GM18502 (cell line): ENCODE measurements at regions not wholly inside any gene's neighbourhood (a gene's known extent, or its start where the extent isn't known, plus 50 kb on each side); places are given as distances from the start of the nearest gene placed in this dataset.
"Not testable (repeated sequence)": the region's sequence is repeated elsewhere in the genome, so short reads cannot be mapped to it uniquely, and the experiment has no call there.

Experiments
- ATAC-seq: cut with Tn5 transposase; IDR thresholded peaks from one replicate; pipeline ENCODE4 v1.9.1; 2021; ENCODE audit warnings: mild to moderate bottlenecking; ENCODE audit not compliant: unreplicated experiment, poor library complexity

- ATAC-seq: no peak
Measured at GRCh38 chrX:150099316-150099715, 161.0 kb upstream of the EOLA2 start.

- no peak for ATAC-seq
Measured at GRCh38 chrX:150100261-150100660, 162.0 kb upstream of the EOLA2 start.

GRCh38 chrX:150118476-150118875 is 180.2 kb upstream of the EOLA2 start:
- ATAC-seq: no peak

- ATAC-seq: no peak
Measured at GRCh38 chrX:150119323-150119722, 181.0 kb upstream of the EOLA2 start.

- ATAC-seq: not testable (repeated sequence)
Measured at GRCh38 chrX:150125045-150125444, 186.8 kb upstream of the EOLA2 start.

GRCh38 chrX:150127216-150127615 is 188.9 kb upstream of the EOLA2 start:
- no peak for ATAC-seq

- no peak for ATAC-seq
Measured at GRCh38 chrX:150143721-150144440, 205.6 kb upstream of the EOLA2 start.

GRCh38 chrX:150146271-150146896 is 208.1 kb upstream of the EOLA2 start:
- ATAC-seq: no peak

GRCh38 chrX:150148749-150149672 is 210.7 kb upstream of the EOLA2 start:
- ATAC-seq: no peak

GRCh38 chrX:150150076-150150779 is 211.9 kb upstream of the EOLA2 start:
- ATAC-seq: no peak

GRCh38 chrX:150150780-150151125 is 212.4 kb upstream of the MAMLD1 start:
- no peak for ATAC-seq

- no peak for ATAC-seq
Measured at GRCh38 chrX:150152036-150152435, 211.1 kb upstream of the MAMLD1 start.

- ATAC-seq: no peak
Measured at GRCh38 chrX:150152546-150152945, 210.6 kb upstream of the MAMLD1 start.

- ATAC-seq: no peak
Measured at GRCh38 chrX:150155436-150156035, 207.6 kb upstream of the MAMLD1 start.

GRCh38 chrX:150156615-150157014 is 206.5 kb upstream of the MAMLD1 start:
- no peak for ATAC-seq

GRCh38 chrX:150157291-150157690 is 205.8 kb upstream of the MAMLD1 start:
- no peak for ATAC-seq

- ATAC-seq: no peak
Measured at GRCh38 chrX:150158554-150159332, 204.4 kb upstream of the MAMLD1 start.

GRCh38 chrX:150159537-150159936 is 203.6 kb upstream of the MAMLD1 start:
- no peak for ATAC-seq

- ATAC-seq: no peak
Measured at GRCh38 chrX:150160656-150161055, 202.5 kb upstream of the MAMLD1 start.
